ENCODE measurements at regions not wholly inside any gene's neighbourhood (a gene's known extent, or its start where the extent isn't known, plus 50 kb on each side); places are given as distances from the start of the nearest gene placed in this dataset.

- DNase-seq (no peak), ATAC-seq (ENCODE audit: poor library complexity) (no peak)
- Histone ChIP-seq H3K4me3 (ENCODE audit: low read length) (no peak overlapping the region), H3K27ac (ENCODE audit: low read depth in 1 of 2, low read length in 2 of 2) (no peak overlapping the region), H3K36me3 (ENCODE audit: insufficient read depth, low read length) (no peaks in the 10 kb centered on the region), H3K27me3 (ENCODE audit: control insufficient read depth in 1 of 2, insufficient read depth in 2 of 2, low read length in 2 of 2) (no peaks in the 10 kb centered on the region), H3K4me1 (ENCODE audit: insufficient read depth, low read length) (no peaks in the 10 kb centered on the region), H3K9me3 (ENCODE audit: control insufficient read depth in 1 of 2, insufficient read depth in 1 of 2, low read length in 2 of 2) (peaks cover 3 to 4% of the 10 kb centered on the region in 2 experiments)
- Mint-ChIP-seq H3K27me3 (no peaks in the 10 kb centered on the region), H3K27ac (no peak overlapping the region), H3K9me3 (peaks cover 13% of the 10 kb centered on the region), H3K4me3 (no peak overlapping the region), H3K36me3 (ENCODE audit: low read depth) (no peaks in the 10 kb centered on the region), H3K4me1 (ENCODE audit: low read depth) (no peaks in the 10 kb centered on the region)
- intact Hi-C loops (cut with DNase I, micrococcal nuclease) = no loop called here
- no peak for TF ChIP-seq CTCF (IDR thresholded peaks at IDR 0.05)
- ChIA-PET POLR2A (no interaction called here), CTCF (no interaction called here)
Observed at GRCh38 chr16:63223851-63224250, 1187.6 kb upstream of the CDH8 start.

DNA sequence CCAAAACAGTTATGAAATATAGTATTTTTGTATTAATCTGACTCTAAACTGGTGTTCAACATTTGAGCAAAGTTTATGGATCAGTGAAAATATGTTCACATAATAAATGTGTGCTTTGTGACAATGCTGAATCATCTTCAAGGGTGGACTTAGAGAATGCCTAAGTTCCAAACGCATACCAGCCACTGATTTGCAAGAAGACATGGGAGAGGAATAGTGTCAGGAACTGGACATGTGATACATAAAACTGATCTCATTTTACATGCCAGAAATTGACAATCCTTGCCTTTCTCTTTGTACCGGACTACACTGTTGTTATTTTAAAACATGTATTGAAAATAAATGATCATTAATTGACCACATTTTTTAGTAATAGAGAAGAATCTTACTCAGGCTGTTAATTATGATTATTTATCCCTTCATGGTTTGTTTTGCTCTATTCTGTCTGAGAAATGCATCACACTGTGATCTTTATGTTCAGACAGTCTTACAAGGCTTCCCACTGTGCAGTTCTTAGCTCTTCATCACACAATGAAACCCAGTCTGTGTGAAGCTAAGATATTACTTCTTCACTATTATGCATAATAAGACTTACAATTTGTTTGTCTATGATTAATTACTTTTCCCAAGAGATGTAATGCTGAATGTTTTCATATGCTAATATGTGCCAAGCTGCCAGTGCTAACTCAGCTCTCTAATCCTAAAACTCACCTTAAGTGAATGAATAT, 1180.6 kb upstream of the CDH8 start:
- no peak for DNase-seq
- no peaks in the 10 kb centered on the region for H3K36me3 ChIP-seq (ENCODE audit: insufficient read depth, low read length)
- POLR2A ChIA-PET = no interaction called here
- peaks cover 3 to 4% of the 10 kb centered on the region in 2 experiments for H3K9me3 ChIP-seq (ENCODE audit: control insufficient read depth in 1 of 2, insufficient read depth in 1 of 2, low read length in 2 of 2)
- Mint-ChIP-seq H3K4me3 (no peak overlapping the region), H3K27ac (no peak overlapping the region), H3K27me3 (no peaks in the 10 kb centered on the region), H3K4me1 (ENCODE audit: low read depth) (no peaks in the 10 kb centered on the region), H3K36me3 (ENCODE audit: low read depth) (no peaks in the 10 kb centered on the region), H3K9me3 (peaks cover 7% of the 10 kb centered on the region)
- CTCF ChIA-PET = no interaction called here
- no peak overlapping the region for H3K4me3 ChIP-seq (ENCODE audit: low read length)
- H3K27me3 ChIP-seq (ENCODE audit: control insufficient read depth in 1 of 2, insufficient read depth in 2 of 2, low read length in 2 of 2) = no peaks in the 10 kb centered on the region
- no peak for ATAC-seq (ENCODE audit: poor library complexity)
- intact Hi-C loops (cut with DNase I, micrococcal nuclease) = no loop called here
- no peaks in the 10 kb centered on the region for H3K4me1 ChIP-seq (ENCODE audit: insufficient read depth, low read length)
- no peak overlapping the region for H3K27ac ChIP-seq (ENCODE audit: low read depth in 1 of 2, low read length in 2 of 2)
- no peak for TF ChIP-seq CTCF (IDR thresholded peaks at IDR 0.05)

DNA sequence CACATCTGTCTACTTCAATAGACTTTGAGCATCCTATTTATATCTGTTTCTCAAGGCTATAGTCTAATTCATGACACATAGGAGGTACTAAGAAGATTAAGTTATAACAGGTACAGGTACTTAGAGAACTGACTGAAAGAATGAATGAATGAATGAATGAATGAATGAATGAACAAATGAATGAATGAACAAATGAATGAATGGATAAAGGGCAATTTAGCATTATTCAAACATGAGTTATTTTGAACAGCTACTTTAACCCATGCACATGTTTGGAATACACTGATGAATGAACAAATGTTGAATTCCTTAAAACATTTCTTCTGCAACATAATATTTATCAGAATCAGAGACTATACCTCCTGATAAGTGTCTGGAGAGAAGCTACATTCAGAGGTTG, 1165.6 kb upstream of the CDH8 start:
- Histone ChIP-seq H3K36me3 (ENCODE audit: insufficient read depth, low read length) (no peaks in the 10 kb centered on the region), H3K27ac (ENCODE audit: low read depth in 1 of 2, low read length in 2 of 2) (no peak overlapping the region), H3K4me3 (ENCODE audit: low read length) (no peak overlapping the region), H3K4me1 (ENCODE audit: insufficient read depth, low read length) (no peaks in the 10 kb centered on the region), H3K9me3 (ENCODE audit: control insufficient read depth in 1 of 2, insufficient read depth in 1 of 2, low read length in 2 of 2) (peaks cover 9 to 22% of the 10 kb centered on the region in 2 experiments), H3K27me3 (ENCODE audit: control insufficient read depth in 1 of 2, insufficient read depth in 2 of 2, low read length in 2 of 2) (no peaks in the 10 kb centered on the region)
- H3K27me3 Mint-ChIP-seq = no peaks in the 10 kb centered on the region
- ATAC-seq (ENCODE audit: poor library complexity) (no peak), DNase-seq (no peak)
- H3K36me3 Mint-ChIP-seq (ENCODE audit: low read depth) = no peaks in the 10 kb centered on the region
- H3K27ac Mint-ChIP-seq = no peak overlapping the region
- no peak overlapping the region for H3K4me3 Mint-ChIP-seq
- H3K9me3 Mint-ChIP-seq = peaks cover 19% of the 10 kb centered on the region
- ChIA-PET POLR2A (no interaction called here), CTCF (no interaction called here)
- intact Hi-C loops (cut with DNase I, micrococcal nuclease) = no loop called here
- no peak for TF ChIP-seq CTCF (IDR thresholded peaks at IDR 0.05)
- no peaks in the 10 kb centered on the region for H3K4me1 Mint-ChIP-seq (ENCODE audit: low read depth)

Measured in CD4-positive, alpha-beta T cell (primary cell).